Activated CD4-positive, alpha-beta T cell treated with anti-CD3 and anti-CD28 coated beads, Interleukin-2, amount 50 U/mL, for 4 hours (primary cell): ENCODE measurements at regions not wholly inside any gene's neighbourhood (a gene's known extent, or its start where the extent isn't known, plus 50 kb on each side); places are given as distances from the start of the nearest gene placed in this dataset.
A peak's percentile ranks its signal among the peaks of the same experiment; 100 is the strongest.

Source experiments
- DNase-seq, 2 experiments: peaks; one replicate each; pipeline ENCODE4 v3.0.0-alpha.2; 2020

GRCh38 chr6:56863366-56863765 lies 91.5 kb upstream of the BEND6 start:
- no peak for DNase-seq

- no peak for DNase-seq
Measured at GRCh38 chr6:56862415-56863175, 92.3 kb upstream of the BEND6 start.

GRCh38 chr6:56860475-56860874 lies 94.4 kb upstream of the BEND6 start:
- no peak for DNase-seq

- DNase-seq, result no peak
Measured at GRCh38 chr6:56856036-56856580, 98.8 kb upstream of the BEND6 start.

- no peak for DNase-seq
Measured at GRCh38 chr6:56854086-56854485, 100.8 kb upstream of the BEND6 start.

DNA sequence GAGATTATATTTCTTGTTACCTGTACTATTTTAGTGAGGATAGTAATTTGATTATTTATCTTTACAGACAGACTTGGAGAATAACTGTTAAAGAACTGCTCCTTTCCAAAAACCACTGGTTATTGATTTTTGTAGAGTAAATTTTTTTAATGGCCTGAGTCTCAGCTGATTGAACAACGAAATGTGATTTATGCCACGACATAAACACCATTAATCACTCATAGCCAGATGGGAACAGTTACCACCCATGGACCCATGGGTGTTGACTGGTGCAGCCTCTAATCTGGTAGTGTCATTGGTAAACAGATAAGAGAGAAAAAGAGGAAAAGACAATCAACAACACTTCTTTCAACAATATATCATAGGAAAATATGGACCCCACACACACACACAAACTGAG lies 101.4 kb upstream of the BEND6 start:
- DNase-seq, result no peak

DNA sequence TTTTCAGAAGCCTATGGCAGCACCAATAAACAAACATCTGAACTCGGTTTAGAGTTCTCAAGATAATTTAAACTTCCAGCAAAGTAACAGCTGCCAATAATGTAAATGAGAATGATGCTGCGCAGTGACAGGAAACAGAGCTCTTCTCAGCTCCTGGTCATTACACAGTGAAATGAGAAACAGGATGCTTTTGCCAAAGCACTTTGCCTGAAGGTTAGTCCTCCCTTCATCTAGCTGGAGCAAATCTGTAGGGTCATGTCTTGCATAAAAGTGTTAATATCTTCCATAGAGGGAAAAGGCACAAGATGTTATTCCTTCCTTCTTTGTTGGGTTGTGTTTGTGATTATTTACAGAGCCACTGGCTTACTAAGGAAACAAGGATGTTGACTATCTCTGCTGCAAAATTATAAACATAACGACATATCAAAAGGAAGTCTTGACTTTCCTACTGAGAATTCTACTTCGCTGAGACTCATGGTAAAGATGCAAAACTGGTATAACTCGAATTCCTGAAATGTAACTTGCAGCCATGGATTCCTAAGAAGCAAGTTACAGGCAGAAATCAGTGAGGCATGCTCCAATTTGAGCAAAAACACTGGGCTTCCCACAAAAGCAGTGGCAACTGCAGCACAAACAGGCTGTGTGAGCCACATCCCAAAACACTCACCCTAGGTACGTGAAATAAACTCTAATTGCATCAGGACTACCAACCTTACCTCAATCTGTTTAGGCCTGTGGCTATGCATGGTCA lies 102.5 kb upstream of the BEND6 start:
- DNase-seq, result no peak

DNA sequence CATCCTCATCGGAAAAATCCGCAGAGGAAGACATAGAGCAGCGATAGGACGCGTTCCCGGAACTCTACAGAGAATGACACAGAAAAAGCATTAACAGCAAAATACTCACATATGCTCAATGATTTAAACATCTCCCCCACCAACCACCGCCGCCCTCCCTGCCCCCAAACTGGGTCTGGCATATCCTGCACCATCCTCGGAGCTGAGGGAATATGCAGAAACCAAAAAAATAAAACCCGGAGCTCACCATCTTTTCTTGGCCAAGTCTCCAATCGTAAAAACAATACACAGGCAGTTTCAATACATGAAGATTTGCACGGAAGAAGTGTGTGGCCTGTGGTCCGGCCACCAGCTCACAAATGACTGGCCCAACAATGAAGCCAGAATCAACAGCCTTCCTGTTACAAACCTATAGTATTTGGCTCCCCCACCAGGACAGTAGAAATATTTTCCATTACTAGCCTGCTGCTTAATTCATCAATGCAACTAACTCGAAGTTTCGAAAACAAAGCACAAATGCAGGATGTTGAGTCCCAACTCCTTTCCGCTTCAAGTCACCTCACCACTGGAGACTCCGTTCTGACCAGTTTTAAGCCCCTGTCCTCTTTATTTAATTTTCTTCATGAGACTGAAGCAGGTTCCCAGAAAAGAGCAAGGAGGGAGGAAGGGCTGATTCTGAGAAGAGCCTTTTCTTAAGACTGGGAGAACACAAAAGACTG lies 103.2 kb upstream of the BEND6 start:
- no peak for DNase-seq

GRCh38 chr6:56851074-56851473 lies 103.8 kb upstream of the BEND6 start:
- DNase-seq, result no peak

DNA sequence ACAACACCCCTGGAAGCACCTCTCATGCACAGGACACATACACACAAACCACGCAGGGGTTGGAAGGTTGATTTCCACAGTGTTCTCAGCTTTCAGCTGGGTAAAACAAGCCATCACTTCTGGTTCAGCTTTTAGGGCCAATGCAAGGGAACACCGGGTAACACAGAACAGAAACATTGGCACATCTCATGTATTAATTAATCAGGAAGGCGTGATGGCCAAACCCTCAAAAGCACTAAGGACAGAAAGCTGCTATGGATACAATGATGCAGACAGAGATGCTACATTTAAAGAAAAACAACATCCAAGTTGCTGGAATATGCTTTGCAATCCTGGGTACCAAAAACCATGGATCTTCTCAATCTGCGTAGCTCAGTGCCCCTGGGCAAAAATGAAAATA lies 104.3 kb upstream of the BEND6 start:
- DNase-seq, result no peak

- DNase-seq, result no peak
Measured at GRCh38 chr6:56849896-56850295, 105.0 kb upstream of the BEND6 start.

- no peak for DNase-seq
Measured at GRCh38 chr6:56848105-56848504, 106.8 kb upstream of the BEND6 start.

GRCh38 chr6:56845032-56845431 lies 109.9 kb upstream of the BEND6 start:
- DNase-seq, result no peak

DNA sequence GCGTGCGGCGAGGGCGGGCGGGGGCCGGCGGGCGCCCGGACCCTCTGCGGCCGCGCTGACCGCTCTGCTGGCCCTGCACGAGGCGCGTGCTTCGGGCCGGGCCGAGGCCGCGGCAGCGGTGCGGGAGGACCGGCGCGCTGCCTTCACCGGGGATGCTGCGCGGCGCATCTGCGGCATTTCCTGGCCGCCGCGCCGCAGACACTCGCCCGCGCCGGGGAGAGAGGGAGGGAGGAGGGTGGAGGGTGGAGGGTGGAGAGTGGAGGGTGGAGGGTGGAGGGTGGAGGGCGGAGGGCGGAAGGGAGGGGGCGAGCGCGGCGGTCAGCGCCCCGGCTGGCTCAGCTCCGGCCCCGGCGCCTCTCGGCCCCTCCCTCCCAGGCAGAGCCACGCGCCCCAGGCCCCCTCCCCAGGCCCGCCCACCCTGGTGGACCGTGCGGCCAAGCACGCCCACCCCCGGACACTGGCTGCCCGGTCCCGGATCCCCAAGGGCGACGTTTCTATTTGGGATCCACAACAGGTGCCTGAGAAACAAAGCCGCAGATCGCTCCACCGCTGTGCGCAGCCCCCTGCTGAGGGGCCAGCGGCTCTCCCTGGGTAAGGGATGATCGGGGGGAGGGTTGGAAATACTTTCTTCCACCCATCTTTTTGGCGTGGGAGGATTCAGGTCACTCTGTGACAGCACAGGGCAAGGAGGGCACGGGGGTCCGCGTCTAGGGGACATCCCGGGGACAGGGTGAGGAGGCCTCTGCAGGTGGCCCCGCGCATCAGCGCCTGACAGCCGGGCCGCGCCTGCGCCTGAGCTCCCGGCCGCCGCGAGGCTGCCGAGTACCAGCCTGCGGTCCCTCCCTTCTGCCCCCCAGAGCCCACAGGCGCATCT lies 111.2 kb upstream of the BEND6 start:
- DNase-seq, result peak; percentile 35 to 41

- DNase-seq, result no peak
Measured at GRCh38 chr6:56842686-56843475, 112.0 kb upstream of the BEND6 start.

DNA sequence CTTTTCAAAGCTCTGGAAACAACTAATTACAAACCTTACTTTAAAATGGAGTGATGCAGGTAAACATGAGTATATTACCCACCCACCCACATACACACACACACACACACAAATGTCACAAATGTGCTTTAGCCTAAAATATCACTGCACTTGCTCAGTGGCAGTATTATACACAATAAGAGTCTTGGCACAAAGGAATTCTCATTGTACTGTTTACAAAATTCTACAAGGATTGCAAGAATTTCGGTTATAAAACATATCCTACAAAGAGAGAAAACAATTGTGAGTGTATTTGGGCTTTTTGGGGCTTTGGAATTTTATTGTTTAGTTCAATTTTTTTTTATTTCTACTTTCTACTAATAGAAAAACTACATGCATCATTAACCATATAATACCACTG lies 113.2 kb upstream of the BEND6 start:
- no peak for DNase-seq

- DNase-seq, result no peak
Measured at GRCh38 chr6:56841381-56841749, 113.5 kb upstream of the BEND6 start.

DNA sequence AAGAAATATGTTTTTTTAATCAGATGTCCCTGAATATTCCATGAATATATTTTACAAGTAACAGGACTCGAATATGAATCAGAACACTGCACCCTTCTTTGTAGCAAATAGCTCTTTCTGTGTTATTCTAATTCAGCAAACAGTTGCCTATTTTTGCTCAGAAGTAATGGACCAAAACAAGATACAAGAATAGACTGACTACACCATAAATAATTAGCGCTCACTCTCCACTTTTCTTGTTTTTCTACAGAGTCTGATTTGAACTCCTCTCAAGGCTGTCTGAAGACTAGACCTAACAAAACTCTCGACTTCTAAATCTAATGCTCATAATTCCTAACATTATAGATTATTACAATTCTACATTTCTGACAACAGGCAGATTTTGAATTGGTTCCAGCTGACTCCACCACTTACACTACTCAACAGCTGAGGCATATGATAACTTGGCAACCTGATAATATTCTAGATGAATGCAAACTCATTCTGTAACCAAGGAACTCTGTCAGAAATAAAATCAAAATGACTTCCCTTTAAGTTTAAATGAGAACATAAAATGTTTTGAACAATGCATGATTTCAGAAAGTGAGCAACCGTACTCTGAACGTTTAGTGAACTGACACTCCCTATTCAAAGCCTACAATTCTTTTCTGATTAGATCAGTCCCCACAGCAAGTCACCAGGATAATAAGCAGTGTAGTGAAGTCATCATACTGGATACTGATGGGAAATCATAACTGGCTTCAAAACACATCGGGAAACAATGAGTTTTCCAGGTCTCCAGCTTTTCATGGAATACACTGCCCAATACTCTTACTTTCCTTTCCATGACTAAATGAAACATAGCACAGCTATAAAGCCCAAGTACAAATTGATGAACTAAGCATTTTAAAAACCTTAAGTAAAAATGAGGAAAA lies 114.2 kb upstream of the BEND6 start:
- DNase-seq, result no peak

- no peak for DNase-seq
Measured at GRCh38 chr6:56839533-56840183, 115.2 kb upstream of the BEND6 start.

DNA sequence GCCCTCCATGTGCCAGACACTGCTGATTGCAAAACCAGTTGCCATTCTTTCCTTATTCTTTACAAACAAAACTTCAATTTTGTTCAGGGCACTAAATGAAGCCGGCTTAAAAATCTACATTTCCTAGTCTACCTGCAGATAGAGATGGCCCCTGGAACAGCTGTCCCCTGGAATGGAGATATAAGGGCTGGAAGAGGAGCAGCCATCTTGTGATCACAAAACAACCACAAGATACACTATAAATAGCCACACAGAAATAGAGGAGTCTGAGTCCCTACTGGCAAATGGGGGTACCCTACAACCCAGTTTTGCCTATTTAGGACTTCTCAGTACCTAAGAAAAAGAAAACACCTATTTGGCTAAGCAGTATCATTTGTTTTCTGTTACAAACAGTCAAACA lies 115.9 kb upstream of the BEND6 start:
- no peak for DNase-seq
